WTC11 (cell line): ENCODE measurements at regions not wholly inside any gene's neighbourhood (a gene's known extent, or its start where the extent isn't known, plus 50 kb on each side); places are given as distances from the start of the nearest gene placed in this dataset.

ENCODE experiments used
- TP53 ChIP-seq: sonication (generic); formaldehyde crosslinking; IDR thresholded peaks from 2 replicates; pipeline ENCODE4 v1.8.1; 2023; ENCODE audit warnings: mild to moderate bottlenecking, missing genetic modification reagents
- TF ChIP-seq, protein P1 (sequence below): fragments of 200-600 bp; IDR thresholded peaks from 2 replicates; pipeline ENCODE4 v1.8.0; 2022; ENCODE audit warnings: antibody characterized with exemption
- TF ChIP-seq, protein P2 (sequence below): sonication (generic); formaldehyde crosslinking; IDR thresholded peaks from 2 replicates; pipeline ENCODE4 v1.8.1; 2022; ENCODE audit warnings: low read depth, missing genetic modification reagents, borderline replicate concordance
- TF ChIP-seq, protein P3 (sequence below): sonication (generic); formaldehyde crosslinking; IDR thresholded peaks from 2 replicates; pipeline ENCODE4 v1.8.0; 2022; ENCODE audit warnings: mild to moderate bottlenecking, missing genetic modification reagents
- TF ChIP-seq, protein P4 (sequence below): sonication (generic); formaldehyde crosslinking; IDR thresholded peaks from 2 replicates; pipeline ENCODE4 v1.8.0; 2022; ENCODE audit warnings: mild to moderate bottlenecking, missing genetic modification reagents
- TF ChIP-seq, protein P5 (sequence below): fragments of 250-450 bp; sonication (Bioruptor Pico); IDR thresholded peaks from 2 replicates; pipeline ENCODE4 v1.8.0; 2021; ENCODE audit warnings: mild to moderate bottlenecking

- TF ChIP-seq, protein P1, sequence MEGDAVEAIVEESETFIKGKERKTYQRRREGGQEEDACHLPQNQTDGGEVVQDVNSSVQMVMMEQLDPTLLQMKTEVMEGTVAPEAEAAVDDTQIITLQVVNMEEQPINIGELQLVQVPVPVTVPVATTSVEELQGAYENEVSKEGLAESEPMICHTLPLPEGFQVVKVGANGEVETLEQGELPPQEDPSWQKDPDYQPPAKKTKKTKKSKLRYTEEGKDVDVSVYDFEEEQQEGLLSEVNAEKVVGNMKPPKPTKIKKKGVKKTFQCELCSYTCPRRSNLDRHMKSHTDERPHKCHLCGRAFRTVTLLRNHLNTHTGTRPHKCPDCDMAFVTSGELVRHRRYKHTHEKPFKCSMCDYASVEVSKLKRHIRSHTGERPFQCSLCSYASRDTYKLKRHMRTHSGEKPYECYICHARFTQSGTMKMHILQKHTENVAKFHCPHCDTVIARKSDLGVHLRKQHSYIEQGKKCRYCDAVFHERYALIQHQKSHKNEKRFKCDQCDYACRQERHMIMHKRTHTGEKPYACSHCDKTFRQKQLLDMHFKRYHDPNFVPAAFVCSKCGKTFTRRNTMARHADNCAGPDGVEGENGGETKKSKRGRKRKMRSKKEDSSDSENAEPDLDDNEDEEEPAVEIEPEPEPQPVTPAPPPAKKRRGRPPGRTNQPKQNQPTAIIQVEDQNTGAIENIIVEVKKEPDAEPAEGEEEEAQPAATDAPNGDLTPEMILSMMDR, result no peak
- TF ChIP-seq, protein P2, sequence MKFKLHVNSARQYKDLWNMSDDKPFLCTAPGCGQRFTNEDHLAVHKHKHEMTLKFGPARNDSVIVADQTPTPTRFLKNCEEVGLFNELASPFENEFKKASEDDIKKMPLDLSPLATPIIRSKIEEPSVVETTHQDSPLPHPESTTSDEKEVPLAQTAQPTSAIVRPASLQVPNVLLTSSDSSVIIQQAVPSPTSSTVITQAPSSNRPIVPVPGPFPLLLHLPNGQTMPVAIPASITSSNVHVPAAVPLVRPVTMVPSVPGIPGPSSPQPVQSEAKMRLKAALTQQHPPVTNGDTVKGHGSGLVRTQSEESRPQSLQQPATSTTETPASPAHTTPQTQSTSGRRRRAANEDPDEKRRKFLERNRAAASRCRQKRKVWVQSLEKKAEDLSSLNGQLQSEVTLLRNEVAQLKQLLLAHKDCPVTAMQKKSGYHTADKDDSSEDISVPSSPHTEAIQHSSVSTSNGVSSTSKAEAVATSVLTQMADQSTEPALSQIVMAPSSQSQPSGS, result no peak
- TF ChIP-seq, protein P3, sequence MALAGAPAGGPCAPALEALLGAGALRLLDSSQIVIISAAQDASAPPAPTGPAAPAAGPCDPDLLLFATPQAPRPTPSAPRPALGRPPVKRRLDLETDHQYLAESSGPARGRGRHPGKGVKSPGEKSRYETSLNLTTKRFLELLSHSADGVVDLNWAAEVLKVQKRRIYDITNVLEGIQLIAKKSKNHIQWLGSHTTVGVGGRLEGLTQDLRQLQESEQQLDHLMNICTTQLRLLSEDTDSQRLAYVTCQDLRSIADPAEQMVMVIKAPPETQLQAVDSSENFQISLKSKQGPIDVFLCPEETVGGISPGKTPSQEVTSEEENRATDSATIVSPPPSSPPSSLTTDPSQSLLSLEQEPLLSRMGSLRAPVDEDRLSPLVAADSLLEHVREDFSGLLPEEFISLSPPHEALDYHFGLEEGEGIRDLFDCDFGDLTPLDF (CRISPR knock-in tag), result no peak
- TF ChIP-seq, protein P4, sequence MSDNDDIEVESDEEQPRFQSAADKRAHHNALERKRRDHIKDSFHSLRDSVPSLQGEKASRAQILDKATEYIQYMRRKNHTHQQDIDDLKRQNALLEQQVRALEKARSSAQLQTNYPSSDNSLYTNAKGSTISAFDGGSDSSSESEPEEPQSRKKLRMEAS, result no peak
- TF ChIP-seq, protein P5, sequence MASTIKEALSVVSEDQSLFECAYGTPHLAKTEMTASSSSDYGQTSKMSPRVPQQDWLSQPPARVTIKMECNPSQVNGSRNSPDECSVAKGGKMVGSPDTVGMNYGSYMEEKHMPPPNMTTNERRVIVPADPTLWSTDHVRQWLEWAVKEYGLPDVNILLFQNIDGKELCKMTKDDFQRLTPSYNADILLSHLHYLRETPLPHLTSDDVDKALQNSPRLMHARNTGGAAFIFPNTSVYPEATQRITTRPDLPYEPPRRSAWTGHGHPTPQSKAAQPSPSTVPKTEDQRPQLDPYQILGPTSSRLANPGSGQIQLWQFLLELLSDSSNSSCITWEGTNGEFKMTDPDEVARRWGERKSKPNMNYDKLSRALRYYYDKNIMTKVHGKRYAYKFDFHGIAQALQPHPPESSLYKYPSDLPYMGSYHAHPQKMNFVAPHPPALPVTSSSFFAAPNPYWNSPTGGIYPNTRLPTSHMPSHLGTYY (CRISPR knock-in tag), result no peak
- TF ChIP-seq TP53 (CRISPR knock-in tag), result no peak
Observed at GRCh38 chr2:16777123-16777870, 111.7 kb upstream of the CYRIA start.
